H1 (cell line): ENCODE measurements at regions not wholly inside any gene's neighbourhood (a gene's known extent, or its start where the extent isn't known, plus 50 kb on each side); places are given as distances from the start of the nearest gene placed in this dataset.

ENCODE experiments used
- CEBPB ChIP-seq: IDR thresholded peaks from 2 replicates; pipeline ENCODE4 v1.6.1; 2012; ENCODE audit warnings: low read depth, low read length
- CTBP2 ChIP-seq: IDR thresholded peaks from 2 replicates; pipeline ENCODE4 v1.7.0; 2011; ENCODE audit warnings: borderline replicate concordance, mild to moderate bottlenecking, moderate library complexity, mixed read lengths, low read length; ENCODE audit not compliant: insufficient read depth, insufficient read length
- HDAC6 ChIP-seq: IDR thresholded peaks from one replicate; pipeline ENCODE4 v1.7.1; 2012; ENCODE audit warnings: low read depth, mild to moderate bottlenecking, inconsistent platforms, low read length, moderate library complexity

GRCh38 chr15:92266796-92267685 is 126.6 kb upstream of the ST8SIA2 start (continued):
- no peak for TF ChIP-seq CTBP2
- TF ChIP-seq HDAC6: no peak
- TF ChIP-seq CEBPB: no peak
